Psoas muscle (tissue), 7 donors: ENCODE measurements at regions not wholly inside any gene's neighbourhood (a gene's known extent, or its start where the extent isn't known, plus 50 kb on each side); places are given as distances from the start of the nearest gene placed in this dataset.

Experiments used
- ATAC-seq, 4 donors: fragments of 200-7000 bp; cut with Tn5 transposase; one replicate each; pipeline ENCODE4 v1.9.1; 2020; ENCODE audit warnings: moderate library complexity in 3 of 4, mild to moderate bottlenecking in 2 of 4
- DNase-seq, 2 donors: peaks; one replicate each; pipeline ENCODE4 v3.0.0-alpha.2; 2020
- H3K27ac ChIP-seq: fragments of 200-600 bp; one replicate; pipeline ENCODE4 v1.8.0; 2022
- H3K27me3 ChIP-seq, 3 donors: fragments of 200-600 bp in 1 of 3; one replicate each; pipeline versions ENCODE4 v1.6.1 to v1.8.0; 2013 to 2022; ENCODE audit warnings: low read length in 2 of 3, mild to moderate bottlenecking in 2 of 3, moderate library complexity in 1 of 3; ENCODE audit not compliant: insufficient read depth in 3 of 3
- H3K36me3 ChIP-seq, 2 donors: fragments of 200-600 bp in 1 of 2; one replicate each; pipeline versions ENCODE4 v1.6.1 to v1.8.0; 2013 to 2022; ENCODE audit warnings: low read depth in 1 of 2, mild to moderate bottlenecking in 1 of 2, moderate library complexity in 1 of 2; ENCODE audit not compliant: insufficient read depth in 1 of 2
- H3K4me1 ChIP-seq: fragments of 200-600 bp; one replicate; pipeline ENCODE4 v1.8.0; 2022
- H3K4me3 ChIP-seq: fragments of 200-600 bp; one replicate; pipeline ENCODE4 v1.8.0; 2022; ENCODE audit warnings: mild to moderate bottlenecking
- H3K9me3 ChIP-seq: fragments of 200-600 bp; one replicate; pipeline ENCODE4 v1.8.0; 2022
- WGBS, 3 donors: extraction: QIAGEN DNeasy Blood & Tissue Kit; methylation state at CpG; one replicate each; pipeline versions ENCODE4 v1.1.6 to v1.1.7; 2013; 5-methylcytosine and 5-hydroxymethylcytosine counted together
- intact Hi-C, 2 donors: fragments of 100-400 bp; cut with DNase I; formaldehyde crosslinking; loops; one replicate each; pipeline versions ENCODE4 v1.11.0 to v1.14.2; 2022
- TF ChIP-seq, protein P1 (sequence below): fragments of 200-600 bp; IDR thresholded peaks from one replicate; pipeline ENCODE4 v1.8.0; 2022; ENCODE audit warnings: antibody characterized with exemption
- donor health status: healthy with polysubstance abuse.
- donor health status: DM: no; HTN: no; CAD: no; lungs with moderate emphysema.
- donor health status: Bipolar disorder and iron deficiency.
- donor health status: healthy.
- donor health status: DM: yes; HTN: yes; CAD: no.
- donor health status: DM: no; HTN: no; CAD: no.
- donor health status: DM: yes; HTN: yes; CAD: no.

DNA sequence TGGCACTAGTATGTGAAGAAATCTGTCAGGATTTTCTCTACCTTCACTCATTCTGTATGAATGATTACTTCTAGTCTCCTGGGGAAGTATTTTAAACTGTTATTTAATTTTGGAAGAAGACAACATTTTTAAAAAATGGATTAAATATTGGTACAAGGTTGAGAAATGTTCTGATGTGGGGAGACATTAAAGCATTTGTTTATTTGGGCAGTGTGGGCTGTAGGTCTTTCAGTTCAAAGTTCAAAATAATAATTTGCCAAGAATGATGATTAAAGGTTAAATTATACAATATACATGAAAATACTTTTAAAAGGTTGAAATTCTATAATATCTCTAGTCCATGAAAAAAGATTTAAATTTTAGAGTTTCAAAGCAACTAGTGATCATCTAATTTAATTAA lies 194.7 kb downstream of the NHLRC3 start:
- Histone ChIP-seq H3K4me3 (no peak overlapping the region), H3K9me3 (no peaks in the 10 kb centered on the region), H3K27me3 (no peaks in the 10 kb centered on the region), H3K36me3 (no peaks in the 10 kb centered on the region), H3K4me1 (no peaks in the 10 kb centered on the region), H3K27ac (no peak overlapping the region)
- ATAC-seq (no peak), DNase-seq (no peak)
- TF ChIP-seq, protein P1, sequence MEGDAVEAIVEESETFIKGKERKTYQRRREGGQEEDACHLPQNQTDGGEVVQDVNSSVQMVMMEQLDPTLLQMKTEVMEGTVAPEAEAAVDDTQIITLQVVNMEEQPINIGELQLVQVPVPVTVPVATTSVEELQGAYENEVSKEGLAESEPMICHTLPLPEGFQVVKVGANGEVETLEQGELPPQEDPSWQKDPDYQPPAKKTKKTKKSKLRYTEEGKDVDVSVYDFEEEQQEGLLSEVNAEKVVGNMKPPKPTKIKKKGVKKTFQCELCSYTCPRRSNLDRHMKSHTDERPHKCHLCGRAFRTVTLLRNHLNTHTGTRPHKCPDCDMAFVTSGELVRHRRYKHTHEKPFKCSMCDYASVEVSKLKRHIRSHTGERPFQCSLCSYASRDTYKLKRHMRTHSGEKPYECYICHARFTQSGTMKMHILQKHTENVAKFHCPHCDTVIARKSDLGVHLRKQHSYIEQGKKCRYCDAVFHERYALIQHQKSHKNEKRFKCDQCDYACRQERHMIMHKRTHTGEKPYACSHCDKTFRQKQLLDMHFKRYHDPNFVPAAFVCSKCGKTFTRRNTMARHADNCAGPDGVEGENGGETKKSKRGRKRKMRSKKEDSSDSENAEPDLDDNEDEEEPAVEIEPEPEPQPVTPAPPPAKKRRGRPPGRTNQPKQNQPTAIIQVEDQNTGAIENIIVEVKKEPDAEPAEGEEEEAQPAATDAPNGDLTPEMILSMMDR, result no peak
- intact Hi-C loops, result no loop called here

DNA sequence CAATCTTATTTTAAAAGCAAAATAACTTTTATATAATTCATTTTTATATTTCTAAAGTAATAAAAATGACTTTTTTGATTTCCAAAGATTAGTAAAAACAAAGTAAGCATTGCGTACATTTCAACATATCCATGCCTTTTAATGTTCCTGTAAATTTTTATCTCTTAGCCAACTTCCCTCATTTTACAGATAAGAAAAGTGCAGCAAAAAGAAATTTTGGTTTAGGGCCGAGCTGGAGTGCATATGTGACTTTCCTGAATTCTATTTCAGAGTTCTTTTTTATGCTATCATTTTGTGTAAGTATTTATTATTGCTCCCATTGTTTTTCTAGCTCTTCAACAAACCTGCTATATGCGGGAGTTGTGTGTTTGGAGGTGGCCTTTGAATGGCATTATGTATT lies 195.3 kb downstream of the NHLRC3 start:
- WGBS, 3 donors, result 86 to 96% (median 91%) methylated on average over 3 of the region's 3 CpGs
- H3K27me3 ChIP-seq, result no peaks in the 10 kb centered on the region
- intact Hi-C loops, result no loop called here
- TF ChIP-seq, protein P1, result no peak
- ATAC-seq (no peak), DNase-seq (no peak)
- no peaks in the 10 kb centered on the region for H3K9me3 ChIP-seq
- no peaks in the 10 kb centered on the region for H3K36me3 ChIP-seq
- H3K4me1 ChIP-seq, result no peaks in the 10 kb centered on the region
- no peak overlapping the region for H3K27ac ChIP-seq
- no peak overlapping the region for H3K4me3 ChIP-seq

DNA sequence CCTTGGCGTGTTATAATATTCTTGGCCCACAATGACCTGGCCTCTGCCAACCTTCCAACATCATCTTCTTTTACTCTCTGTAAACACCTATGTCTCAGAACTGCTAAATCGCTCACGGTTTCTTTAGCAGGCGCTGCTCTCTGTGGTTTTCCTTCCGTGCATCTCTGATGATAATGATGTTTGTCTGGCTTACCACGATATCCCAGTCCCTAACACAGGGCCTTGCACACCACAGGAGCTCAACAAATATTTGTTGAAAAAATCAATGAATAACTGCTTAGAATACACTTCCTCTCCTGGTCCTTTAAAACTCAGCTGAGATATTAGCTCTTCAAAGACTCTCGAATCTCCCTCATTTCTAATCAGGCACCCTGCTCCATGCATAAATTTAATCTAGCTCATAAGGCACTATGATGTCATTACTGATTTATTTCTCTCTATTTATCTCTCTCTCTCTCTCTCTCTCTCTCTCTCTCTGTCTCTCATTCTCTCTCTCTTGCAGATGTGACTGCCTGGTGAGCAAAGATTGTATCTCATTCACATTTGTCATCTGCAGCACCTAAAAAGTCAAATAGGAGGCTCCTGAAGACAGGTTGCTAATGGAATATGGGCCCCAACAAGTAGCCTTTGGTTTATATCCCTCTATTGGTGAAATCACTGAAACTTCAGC lies 206.4 kb downstream of the NHLRC3 start:
- H3K4me3 ChIP-seq, result no peak overlapping the region
- no peaks in the 10 kb centered on the region for H3K36me3 ChIP-seq
- no peaks in the 10 kb centered on the region for H3K27me3 ChIP-seq
- 89 to 96% (median 89%) methylated on average over 7 of the region's 7 CpGs for WGBS, 3 donors
- H3K4me1 ChIP-seq, result no peaks in the 10 kb centered on the region
- no peak for ATAC-seq
- TF ChIP-seq, protein P1, result no peak
- intact Hi-C loops, result no loop called here
- no peak for DNase-seq
- H3K9me3 ChIP-seq, result no peaks in the 10 kb centered on the region
- no peak overlapping the region for H3K27ac ChIP-seq

DNA sequence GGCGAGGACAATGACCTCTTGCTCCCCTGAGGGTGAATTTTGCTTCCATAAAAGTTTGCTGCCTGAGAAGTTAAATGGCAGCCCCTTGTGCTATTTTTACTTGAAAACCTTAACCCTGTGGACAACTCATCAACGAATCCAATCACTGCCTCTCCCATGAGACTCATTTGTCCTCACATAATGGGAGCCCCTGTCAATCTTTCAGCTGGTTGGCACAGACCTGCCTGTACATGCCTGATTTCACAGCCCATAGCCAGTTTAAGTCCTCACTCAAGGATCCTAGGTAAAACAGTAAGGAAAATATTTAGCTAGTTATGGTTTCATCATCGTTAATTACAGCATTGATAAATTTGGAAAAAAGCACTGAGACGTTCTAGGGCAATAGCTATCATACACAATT lies 207.4 kb downstream of the NHLRC3 start:
- TF ChIP-seq, protein P1, result no peak
- no peaks in the 10 kb centered on the region for H3K4me1 ChIP-seq
- DNase-seq (no peak), ATAC-seq (no peak)
- WGBS, 3 donors, result 60 to 68% (median 67%) methylated on average over 4 of the region's 4 CpGs
- intact Hi-C loops, result no loop called here
- H3K27ac ChIP-seq, result no peak overlapping the region
- no peaks in the 10 kb centered on the region for H3K36me3 ChIP-seq
- no peak overlapping the region for H3K4me3 ChIP-seq
- no peaks in the 10 kb centered on the region for H3K27me3 ChIP-seq
- no peaks in the 10 kb centered on the region for H3K9me3 ChIP-seq

DNA sequence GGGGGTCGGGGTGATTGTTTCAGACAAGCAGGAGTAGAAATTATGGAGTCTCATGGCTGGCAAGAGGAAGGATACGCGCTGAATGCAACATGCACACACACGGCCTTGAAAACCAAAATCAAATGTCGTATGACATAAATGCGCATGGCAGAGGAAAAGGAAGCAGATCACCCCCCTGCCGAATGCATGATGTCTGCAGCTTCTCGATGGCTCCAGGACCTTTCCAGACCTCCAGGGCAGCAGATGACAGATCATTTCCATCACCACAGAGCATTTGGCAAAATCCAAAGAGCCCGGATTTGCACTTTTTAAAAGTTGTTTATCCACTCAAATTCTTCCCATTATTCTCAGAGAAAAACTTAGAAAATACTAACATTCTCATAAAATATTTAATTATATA lies 211.7 kb downstream of the NHLRC3 start:
- intact Hi-C loops, result loop anchor here in 1 of 2 donors (10.0 kb wide), 1 partner anchor 105 kb away; no protein-coding TSS in a partner anchor
- 84 to 89% (median 84%) methylated on average over 9 of the region's 9 CpGs for WGBS, 3 donors

More for the DNA sequence above, 211.7 kb downstream of the NHLRC3 start:
- DNase-seq (no peak), ATAC-seq (no peak)
- Histone ChIP-seq H3K27me3 (no peaks in the 10 kb centered on the region), H3K36me3 (no peaks in the 10 kb centered on the region), H3K4me3 (no peak overlapping the region), H3K4me1 (no peaks in the 10 kb centered on the region), H3K9me3 (no peaks in the 10 kb centered on the region), H3K27ac (no peak overlapping the region)
- TF ChIP-seq, protein P1, result no peak
